ENCODE measurements at regions not wholly inside any gene's neighbourhood (a gene's known extent, or its start where the extent isn't known, plus 50 kb on each side); places are given as distances from the start of the nearest gene placed in this dataset.

DNA sequence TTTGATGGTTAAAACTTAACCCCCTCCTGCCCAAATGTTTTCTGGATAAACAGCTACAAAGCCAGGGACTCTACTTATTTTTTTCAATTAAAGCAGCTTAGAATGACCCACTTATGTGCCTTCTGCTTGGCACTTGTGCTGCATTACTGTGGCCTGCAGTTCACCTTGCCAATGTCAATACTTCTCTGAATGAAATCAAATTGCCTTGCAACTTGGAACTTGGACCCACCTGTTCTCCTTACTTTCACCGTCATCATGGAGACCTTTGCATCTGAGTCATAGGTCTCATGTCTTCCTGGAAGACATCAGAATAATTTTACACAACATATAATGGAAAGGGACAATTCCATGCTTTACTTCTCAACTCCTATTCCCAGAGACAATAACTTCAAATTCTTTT is 92.1 kb upstream of the FHL2 start:
- H3K27ac ChIP-seq (ENCODE audit: low read depth, low read length): no peak overlapping the region
- TF ChIP-seq CTCF (conservative IDR thresholded peaks at IDR 0.05): no peak
- H3K9ac ChIP-seq (ENCODE audit: extremely low read depth, low read length, poor library complexity, severe bottlenecking): no peak overlapping the region
- no peaks in the 10 kb centered on the region for H3K36me3 Mint-ChIP-seq (ENCODE audit: low read depth)
- H3K27me3 Mint-ChIP-seq (ENCODE audit: insufficient read depth): peaks cover 7% of the 10 kb centered on the region
- no peak overlapping the region for H3K4me3 Mint-ChIP-seq
- no peaks in the 10 kb centered on the region for H3K36me3 ChIP-seq (ENCODE audit: control insufficient read depth, insufficient read depth, low read length)
- no peaks in the 10 kb centered on the region for H3K27me3 ChIP-seq (ENCODE audit: control insufficient read depth, insufficient read depth, low read length, poor library complexity, severe bottlenecking)
- H3K9me3 Mint-ChIP-seq: peaks cover 10% of the 10 kb centered on the region
- H3K4me1 Mint-ChIP-seq: peaks cover 22% of the 10 kb centered on the region
- H3K27ac Mint-ChIP-seq: no peak overlapping the region
- peaks cover 6% of the 10 kb centered on the region for H3K4me1 ChIP-seq (ENCODE audit: control insufficient read depth, insufficient read depth, low read length)
- WGBS, 2 experiments (ENCODE audit: insufficient coverage in 1 of 2, insufficient read length in 1 of 2): 92 to 100% methylated on average over 1 of the region's 1 CpG
- peaks cover 23% of the 10 kb centered on the region for H3K9me3 ChIP-seq (ENCODE audit: control insufficient read depth, low read length)
- no peak overlapping the region for H3K4me3 ChIP-seq (ENCODE audit: low read length)
- no peak for DNase-seq

DNA sequence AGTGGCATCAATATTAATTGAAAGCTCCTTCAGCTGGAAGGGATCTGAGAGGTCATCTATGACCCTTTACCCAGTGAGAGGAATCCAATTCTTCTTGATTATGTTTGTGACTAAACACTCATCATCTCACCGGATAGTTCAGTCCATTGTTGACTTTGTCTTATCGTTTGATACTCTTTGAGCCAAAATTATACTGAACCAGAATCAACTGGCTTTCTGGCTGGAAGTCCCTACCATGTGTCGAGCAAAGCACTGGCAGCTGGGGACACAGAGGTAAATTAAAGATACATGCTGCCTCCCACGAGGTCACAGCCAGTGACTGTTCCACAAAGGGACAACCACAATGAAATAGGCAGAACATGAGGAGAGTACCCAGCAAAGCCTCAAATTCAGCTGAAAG is 91.4 kb upstream of the FHL2 start:
- Mint-ChIP-seq H3K4me3 (no peak overlapping the region), H3K27me3 (ENCODE audit: insufficient read depth) (peaks cover 7% of the 10 kb centered on the region), H3K36me3 (ENCODE audit: low read depth) (no peaks in the 10 kb centered on the region), H3K4me1 (peaks cover 22% of the 10 kb centered on the region), H3K27ac (peak overlapping the region; percentile 68), H3K9me3 (peaks cover 10% of the 10 kb centered on the region)
- peak overlapping the region; percentile 54 for H3K4me3 ChIP-seq (ENCODE audit: low read length)
- peaks cover 6% of the 10 kb centered on the region for H3K4me1 ChIP-seq (ENCODE audit: control insufficient read depth, insufficient read depth, low read length)
- H3K27ac ChIP-seq (ENCODE audit: low read depth, low read length): no peak overlapping the region
- H3K36me3 ChIP-seq (ENCODE audit: control insufficient read depth, insufficient read depth, low read length): no peaks in the 10 kb centered on the region
- no peak for DNase-seq
- H3K9me3 ChIP-seq (ENCODE audit: control insufficient read depth, low read length): peaks cover 23% of the 10 kb centered on the region
- WGBS, 2 experiments (ENCODE audit: insufficient coverage in 1 of 2, insufficient read length in 1 of 2): 87 to 97% methylated on average over 4 of the region's 4 CpGs
- H3K9ac ChIP-seq (ENCODE audit: extremely low read depth, low read length, poor library complexity, severe bottlenecking): no peak overlapping the region
- H3K27me3 ChIP-seq (ENCODE audit: control insufficient read depth, insufficient read depth, low read length, poor library complexity, severe bottlenecking): no peaks in the 10 kb centered on the region
- TF ChIP-seq CTCF (conservative IDR thresholded peaks at IDR 0.05): no peak

- TF ChIP-seq CTCF (conservative IDR thresholded peaks at IDR 0.05): no peak
- Histone ChIP-seq H3K9ac (ENCODE audit: extremely low read depth, low read length, poor library complexity, severe bottlenecking) (no peak overlapping the region), H3K4me3 (ENCODE audit: low read length) (peak overlapping the region; percentile 54), H3K27ac (ENCODE audit: low read depth, low read length) (no peak overlapping the region), H3K9me3 (ENCODE audit: control insufficient read depth, low read length) (peaks cover 23% of the 10 kb centered on the region), H3K27me3 (ENCODE audit: control insufficient read depth, insufficient read depth, low read length, poor library complexity, severe bottlenecking) (no peaks in the 10 kb centered on the region), H3K36me3 (ENCODE audit: control insufficient read depth, insufficient read depth, low read length) (no peaks in the 10 kb centered on the region), H3K4me1 (ENCODE audit: control insufficient read depth, insufficient read depth, low read length) (peaks cover 6% of the 10 kb centered on the region)
- DNase-seq: no peak
- 86 to 91% methylated on average over 3 of the region's 3 CpGs for WGBS, 2 experiments (ENCODE audit: insufficient coverage in 1 of 2, insufficient read length in 1 of 2)
- Mint-ChIP-seq H3K27me3 (ENCODE audit: insufficient read depth) (peaks cover 5% of the 10 kb centered on the region), H3K4me3 (no peak overlapping the region), H3K4me1 (peaks cover 17% of the 10 kb centered on the region), H3K27ac (peak overlapping the region; percentile 68), H3K9me3 (peaks cover 8% of the 10 kb centered on the region), H3K36me3 (ENCODE audit: low read depth) (no peaks in the 10 kb centered on the region)
Measured at GRCh38 chr2:105489168-105489878, 90.5 kb upstream of the FHL2 start.

Measured in endodermal cell (in vitro differentiated cells).